GM23338 (cell line): ENCODE measurements at regions not wholly inside any gene's neighbourhood (a gene's known extent, or its start where the extent isn't known, plus 50 kb on each side); places are given as distances from the start of the nearest gene placed in this dataset.

Experiments used
- ATAC-seq: fragments of 200-7000 bp; cut with Tn5 transposase; 3 replicates; pipeline ENCODE4 v1.9.1; 2020
- DNase-seq: peaks from one replicate; pipeline ENCODE4 v3.0.0-alpha.2; 2015; ENCODE audit warnings: low spot score
- H2AFZ ChIP-seq: fragments of 200-600 bp; sonication (generic); 2 replicates; pipeline ENCODE4 v1.8.0; 2016; ENCODE audit warnings: antibody characterized with exemption, mild to moderate bottlenecking, moderate library complexity
- H3F3A ChIP-seq: fragments of 200-600 bp; sonication (generic); replicated peaks from 2 replicates; pipeline ENCODE4 v1.8.0; 2017; ENCODE audit warnings: antibody characterized with exemption, mixed run types, low read depth
- H3K27ac ChIP-seq: fragments of 200-600 bp; sonication (generic); 2 replicates; pipeline ENCODE4 v1.6.1; 2016; ENCODE audit warnings: low read depth
- H3K27me3 ChIP-seq: fragments of 200-600 bp; sonication (generic); 2 replicates; pipeline ENCODE4 v1.8.0; 2016; ENCODE audit warnings: mild to moderate bottlenecking, mixed run types, moderate library complexity; ENCODE audit not compliant: insufficient read depth
- H3K36me3 ChIP-seq: fragments of 200-600 bp; sonication (generic); 2 replicates; pipeline ENCODE4 v1.8.0; 2016; ENCODE audit warnings: mild to moderate bottlenecking; ENCODE audit not compliant: insufficient read depth
- H3K4me1 ChIP-seq: fragments of 200-600 bp; sonication (generic); 2 replicates; pipeline ENCODE4 v1.8.0; 2016; ENCODE audit warnings: mild to moderate bottlenecking, moderate library complexity; ENCODE audit not compliant: insufficient read depth
- H3K4me2 ChIP-seq: fragments of 200-600 bp; sonication (generic); 2 replicates; pipeline ENCODE4 v1.7.1; 2017; ENCODE audit warnings: mixed run types
- H3K4me3 ChIP-seq: fragments of 200-600 bp; sonication (generic); 2 replicates; pipeline ENCODE4 v1.6.1; 2016; ENCODE audit warnings: mixed run types
- H3K79me2 ChIP-seq: fragments of 200-600 bp; sonication (generic); replicated peaks from 2 replicates; pipeline ENCODE4 v1.8.0; 2017; ENCODE audit warnings: mild to moderate bottlenecking; ENCODE audit not compliant: insufficient read depth
- H3K9me2 ChIP-seq: fragments of 200-600 bp; sonication (generic); 2 replicates; pipeline ENCODE4 v1.8.0; 2017; ENCODE audit not compliant: insufficient read depth
- H4K20me1 ChIP-seq: fragments of 200-600 bp; sonication (generic); replicated peaks from 2 replicates; pipeline ENCODE4 v1.8.0; 2017; ENCODE audit warnings: mild to moderate bottlenecking; ENCODE audit not compliant: insufficient read depth
- H3K27ac Mint-ChIP-seq: 2 replicates; pipeline ENCODE4 v1.8.0; 2020; ENCODE audit warnings: inconsistent platforms, mild to moderate bottlenecking, moderate library complexity, mixed read lengths
- H3K27me3 Mint-ChIP-seq: 3 replicates; pipeline ENCODE4 v1.8.0; 2022; ENCODE audit warnings: low read depth, mild to moderate bottlenecking, moderate library complexity, mixed read lengths, inconsistent platforms; ENCODE audit not compliant: insufficient read depth, poor library complexity
- H3K36me3 Mint-ChIP-seq: 3 replicates; pipeline ENCODE4 v1.8.0; 2021; ENCODE audit warnings: low read depth, mild to moderate bottlenecking, inconsistent platforms, moderate library complexity, mixed read lengths
- H3K4me1 Mint-ChIP-seq: 3 replicates; pipeline ENCODE4 v1.8.0; 2020; ENCODE audit warnings: mild to moderate bottlenecking, inconsistent platforms, mixed read lengths
- H3K4me3 Mint-ChIP-seq: 3 replicates; pipeline ENCODE4 v1.8.0; 2021; ENCODE audit warnings: moderate library complexity, mild to moderate bottlenecking, inconsistent platforms, mixed read lengths
- H3K9me3 Mint-ChIP-seq: 3 replicates; pipeline ENCODE4 v1.8.0; 2020; ENCODE audit warnings: moderate library complexity, mild to moderate bottlenecking, inconsistent platforms, mixed read lengths
- CREB1 ChIP-seq: fragments of 250-450 bp; sonication (Bioruptor Pico); IDR thresholded peaks from 2 replicates; pipeline ENCODE4 v1.5.0; 2020; ENCODE audit warnings: low read depth, mild to moderate bottlenecking, moderate library complexity
- CTCF ChIP-seq, 2 experiments: fragments of 200-600 bp in 1 of 2; sonication (generic) in 1 of 2; conservative IDR thresholded peaks; 2 replicates each; pipeline versions ENCODE4 v1.5.1 to v1.6.1; 2016 to 2017; ENCODE audit warnings: antibody characterized with exemption in 2 of 2, low read depth in 2 of 2, mild to moderate bottlenecking in 2 of 2, moderate library complexity in 1 of 2
- ETS1 ChIP-seq: IDR thresholded peaks from 2 replicates; pipeline ENCODE4 v1.6.1; 2016; ENCODE audit warnings: antibody characterized with exemption
- EZH2 ChIP-seq: fragments of 200-600 bp; sonication (generic); IDR thresholded peaks from one replicate; pipeline ENCODE4 v1.8.0; 2017; ENCODE audit warnings: antibody characterized with exemption, mild to moderate bottlenecking, low read depth; ENCODE audit not compliant: unreplicated experiment
- EZH2phosphoT487 ChIP-seq: fragments of 200-600 bp; sonication (generic); IDR thresholded peaks from one replicate; pipeline ENCODE4 v1.8.1; 2018; ENCODE audit warnings: antibody characterized with exemption; ENCODE audit not compliant: unreplicated experiment
- JUNB ChIP-seq: IDR thresholded peaks from one replicate; pipeline ENCODE4 v1.6.1; 2016; ENCODE audit warnings: antibody characterized with exemption; ENCODE audit not compliant: unreplicated experiment
- NANOG ChIP-seq: IDR thresholded peaks from 2 replicates; pipeline ENCODE4 v1.6.1; 2016; ENCODE audit warnings: antibody characterized with exemption, borderline replicate concordance
- POLR2AphosphoS5 ChIP-seq: IDR thresholded peaks from 2 replicates; pipeline ENCODE4 v1.6.1; 2016; ENCODE audit warnings: antibody characterized with exemption, low read depth
- REST ChIP-seq: IDR thresholded peaks from one replicate; pipeline ENCODE4 v1.6.1; 2018; ENCODE audit warnings: antibody characterized with exemption; ENCODE audit not compliant: unreplicated experiment
- STAT1 ChIP-seq: IDR thresholded peaks from one replicate; pipeline ENCODE4 v1.6.1; 2016; ENCODE audit warnings: antibody characterized with exemption; ENCODE audit not compliant: unreplicated experiment
- ZNF114 ChIP-seq: fragments of 250-450 bp; sonication (Bioruptor Pico); IDR thresholded peaks from 2 replicates; pipeline ENCODE4 v1.5.0; 2020; ENCODE audit warnings: mild to moderate bottlenecking, moderate library complexity
- ZNF331 ChIP-seq: fragments of 250-450 bp; sonication (Bioruptor Pico); IDR thresholded peaks from 2 replicates; pipeline ENCODE4 v1.5.0; 2020; ENCODE audit warnings: low read depth, mild to moderate bottlenecking, moderate library complexity
- ZNF462 ChIP-seq: fragments of 250-450 bp; sonication (Bioruptor Pico); IDR thresholded peaks from 2 replicates; pipeline ENCODE4 v1.5.0; 2020; ENCODE audit warnings: mild to moderate bottlenecking, moderate library complexity

- H3K27me3 ChIP-seq = no peaks in the 10 kb centered on the region
- ATAC-seq = no peak
- peaks cover 17% of the 10 kb centered on the region for H3K9me2 ChIP-seq
- TF ChIP-seq ZNF331 (no peak), JUNB (no peak), STAT1 (no peak), CREB1 (no peak), EZH2phosphoT487 (no peak), POLR2AphosphoS5 (no peak), EZH2 (no peak), CTCF (conservative IDR thresholded peaks at IDR 0.05; ENCODE audit: low read depth in 2 of 2) (no peak), ETS1 (no peak), REST (no peak), ZNF462 (CRISPR knock-in tag) (no peak), NANOG (no peak), ZNF114 (CRISPR knock-in tag) (no peak)
- H2AFZ ChIP-seq = no peak overlapping the region
- no peak overlapping the region for H3K27ac ChIP-seq
- no peak for DNase-seq
- H3K4me2 ChIP-seq = no peak overlapping the region
- no peaks in the 10 kb centered on the region for H4K20me1 ChIP-seq
- H3K4me3 ChIP-seq = no peak overlapping the region
- Mint-ChIP-seq H3K27me3 (no peaks in the 10 kb centered on the region), H3K4me3 (no peak overlapping the region), H3K9me3 (no peaks in the 10 kb centered on the region; the same call in 1 of the 3 replicates), H3K27ac (no peak overlapping the region; the same call in 1 of the 2 replicates), H3K36me3 (peaks cover 11% of the 10 kb centered on the region), H3K4me1 (peaks cover 3% of the 10 kb centered on the region)
- H3K79me2 ChIP-seq = no peaks in the 10 kb centered on the region
- no peaks in the 10 kb centered on the region for H3F3A ChIP-seq
- 0 out of 2 replicates have a peak, but pooled peaks cover 3% of the 10 kb centered on the region for H3K4me1 ChIP-seq
- no peaks in the 10 kb centered on the region for H3K36me3 ChIP-seq
Measured at GRCh38 chrX:2134782-2135181, 366.0 kb downstream of the DHRSX start.
